ENCODE measurements at regions not wholly inside any gene's neighbourhood (a gene's known extent, or its start where the extent isn't known, plus 50 kb on each side); places are given as distances from the start of the nearest gene placed in this dataset.

GRCh38 chr2:19070886-19071285, 287.5 kb downstream of the OSR1 start:
- Histone ChIP-seq H3K9me3 (ENCODE audit: low read length) (no peaks in the 10 kb centered on the region), H3K4me2 (ENCODE audit: low read length) (no peak overlapping the region), H3K9ac (ENCODE audit: low read length) (no peak overlapping the region), H2AFZ (ENCODE audit: low read depth, low read length) (no peak overlapping the region), H3K27ac (ENCODE audit: low read length) (no peak overlapping the region), H4K20me1 (ENCODE audit: insufficient read depth) (no peaks in the 10 kb centered on the region), H3K36me3 (ENCODE audit: insufficient read depth, low read length) (no peaks in the 10 kb centered on the region), H3K27me3 (ENCODE audit: insufficient read depth, low read depth, low read length) (no peaks in the 10 kb centered on the region), H3K79me2 (replicated peaks; ENCODE audit: insufficient read depth, low read length) (no peaks in the 10 kb centered on the region), H3K9me2 (ENCODE audit: insufficient read depth, low read length) (no peaks in the 10 kb centered on the region), H3K4me3 (ENCODE audit: low read length) (no peak overlapping the region), H3F3A (ENCODE audit: insufficient read depth, low read length, poor library complexity, severe bottlenecking) (no peaks in the 10 kb centered on the region)
- TF ChIP-seq EP300 (conservative IDR thresholded peaks at IDR 0.05; ENCODE audit: poor library complexity, severe bottlenecking) (no peak), MXI1 (conservative IDR thresholded peaks at IDR 0.05; ENCODE audit: poor library complexity, severe bottlenecking) (no peak), EZH2 (IDR thresholded peaks at IDR 0.05; ENCODE audit: borderline replicate concordance, insufficient read depth, low read length, poor library complexity, severe bottlenecking) (no peak), SMC3 (conservative IDR thresholded peaks at IDR 0.05; ENCODE audit: poor library complexity) (no peak), TAF1 (IDR thresholded peaks at IDR 0.05; ENCODE audit: low read depth) (no peak), REST (IDR thresholded peaks at IDR 0.05; ENCODE audit: borderline replicate concordance) (no peak), POLR2AphosphoS5 (IDR thresholded peaks at IDR 0.05) (no peak), RAD21 (conservative IDR thresholded peaks at IDR 0.05) (no peak)
- TF ChIP-seq, protein P1, sequence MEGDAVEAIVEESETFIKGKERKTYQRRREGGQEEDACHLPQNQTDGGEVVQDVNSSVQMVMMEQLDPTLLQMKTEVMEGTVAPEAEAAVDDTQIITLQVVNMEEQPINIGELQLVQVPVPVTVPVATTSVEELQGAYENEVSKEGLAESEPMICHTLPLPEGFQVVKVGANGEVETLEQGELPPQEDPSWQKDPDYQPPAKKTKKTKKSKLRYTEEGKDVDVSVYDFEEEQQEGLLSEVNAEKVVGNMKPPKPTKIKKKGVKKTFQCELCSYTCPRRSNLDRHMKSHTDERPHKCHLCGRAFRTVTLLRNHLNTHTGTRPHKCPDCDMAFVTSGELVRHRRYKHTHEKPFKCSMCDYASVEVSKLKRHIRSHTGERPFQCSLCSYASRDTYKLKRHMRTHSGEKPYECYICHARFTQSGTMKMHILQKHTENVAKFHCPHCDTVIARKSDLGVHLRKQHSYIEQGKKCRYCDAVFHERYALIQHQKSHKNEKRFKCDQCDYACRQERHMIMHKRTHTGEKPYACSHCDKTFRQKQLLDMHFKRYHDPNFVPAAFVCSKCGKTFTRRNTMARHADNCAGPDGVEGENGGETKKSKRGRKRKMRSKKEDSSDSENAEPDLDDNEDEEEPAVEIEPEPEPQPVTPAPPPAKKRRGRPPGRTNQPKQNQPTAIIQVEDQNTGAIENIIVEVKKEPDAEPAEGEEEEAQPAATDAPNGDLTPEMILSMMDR (IDR thresholded peaks at IDR 0.05; ENCODE audit: poor library complexity, severe bottlenecking) = no peak

DNA sequence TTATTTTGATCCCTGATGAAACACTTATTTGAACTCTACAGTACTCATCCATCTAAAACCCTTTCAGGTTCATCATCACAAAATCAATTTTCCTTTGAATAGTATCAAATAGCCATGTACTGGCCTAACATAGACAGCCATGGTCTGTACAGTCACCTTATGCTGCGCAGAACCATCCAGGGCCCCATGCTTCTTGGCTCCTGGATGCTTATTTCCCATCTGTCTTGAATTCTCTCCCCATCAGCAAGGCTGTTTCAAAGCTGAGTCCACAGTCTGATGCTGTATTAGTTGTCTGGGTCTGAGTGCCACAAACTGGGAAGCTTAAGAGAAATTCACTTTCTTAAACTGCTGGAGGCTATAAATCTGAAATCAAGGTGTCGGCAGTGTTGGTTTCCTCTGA, 290.2 kb downstream of the OSR1 start:
- Histone ChIP-seq H3K9ac (ENCODE audit: low read length) (no peak overlapping the region), H2AFZ (ENCODE audit: low read depth, low read length) (no peak overlapping the region), H3K4me2 (ENCODE audit: low read length) (no peak overlapping the region), H3K27me3 (ENCODE audit: insufficient read depth, low read depth, low read length) (no peaks in the 10 kb centered on the region), H4K20me1 (ENCODE audit: insufficient read depth) (no peaks in the 10 kb centered on the region), H3K27ac (ENCODE audit: low read length) (no peak overlapping the region), H3F3A (ENCODE audit: insufficient read depth, low read length, poor library complexity, severe bottlenecking) (no peaks in the 10 kb centered on the region), H3K36me3 (ENCODE audit: insufficient read depth, low read length) (no peaks in the 10 kb centered on the region), H3K9me2 (ENCODE audit: insufficient read depth, low read length) (no peaks in the 10 kb centered on the region), H3K9me3 (ENCODE audit: low read length) (no peaks in the 10 kb centered on the region), H3K4me3 (ENCODE audit: low read length) (no peak overlapping the region), H3K79me2 (replicated peaks; ENCODE audit: insufficient read depth, low read length) (no peaks in the 10 kb centered on the region)
- TF ChIP-seq EP300 (conservative IDR thresholded peaks at IDR 0.05; ENCODE audit: poor library complexity, severe bottlenecking) = no peak
- TF ChIP-seq EZH2 (IDR thresholded peaks at IDR 0.05; ENCODE audit: borderline replicate concordance, insufficient read depth, low read length, poor library complexity, severe bottlenecking) = no peak
- TF ChIP-seq MXI1 (conservative IDR thresholded peaks at IDR 0.05; ENCODE audit: poor library complexity, severe bottlenecking) = no peak
- no peak for TF ChIP-seq REST (IDR thresholded peaks at IDR 0.05; ENCODE audit: borderline replicate concordance)
- no peak for TF ChIP-seq TAF1 (IDR thresholded peaks at IDR 0.05; ENCODE audit: low read depth)
- no peak for TF ChIP-seq SMC3 (conservative IDR thresholded peaks at IDR 0.05; ENCODE audit: poor library complexity)
- TF ChIP-seq POLR2AphosphoS5 (IDR thresholded peaks at IDR 0.05) = no peak
- TF ChIP-seq, protein P1 (IDR thresholded peaks at IDR 0.05; ENCODE audit: poor library complexity, severe bottlenecking) = no peak

Data from neural cell (in vitro differentiated cells).